Gastroesophageal sphincter (tissue), 4 donors: ENCODE measurements at regions not wholly inside any gene's neighbourhood (a gene's known extent, or its start where the extent isn't known, plus 50 kb on each side); places are given as distances from the start of the nearest gene placed in this dataset.

Source experiments
- ATAC-seq: fragments of 150-250 bp; one replicate; pipeline ENCODE4 v1.9.1; 2016; ENCODE audit warnings: mild to moderate bottlenecking, moderate library complexity
- H3K27ac ChIP-seq, 4 donors: fragments of 200-600 bp; sonication (generic) in 3 of 4; 1 replicate in 3 of 4; 2 replicates in 1 of 4; pipeline ENCODE4 v1.5.1; 2016 to 2019
- H3K27me3 ChIP-seq: fragments of 200-600 bp; sonication (generic); one replicate; pipeline ENCODE4 v1.5.1; 2019
- H3K36me3 ChIP-seq, 2 donors: fragments of 200-600 bp; sonication (generic); one replicate each; pipeline ENCODE4 v1.5.1; 2019; ENCODE audit warnings: control low read depth in 1 of 2
- H3K4me1 ChIP-seq, 3 donors: fragments of 200-600 bp; sonication (generic); 1 replicate in 2 of 3; 2 replicates in 1 of 3; pipeline ENCODE4 v1.5.1; 2016 to 2019; ENCODE audit warnings: control low read depth in 2 of 3
- H3K4me3 ChIP-seq, 2 donors: fragments of 200-600 bp; sonication (generic); one replicate each; pipeline ENCODE4 v1.5.1; 2019; ENCODE audit warnings: mild to moderate bottlenecking in 1 of 2, moderate library complexity in 1 of 2
- H3K9me3 ChIP-seq, 3 donors: fragments of 200-600 bp; sonication (generic); one replicate each; pipeline ENCODE4 v1.5.1; 2017 to 2019; ENCODE audit warnings: control low read depth in 2 of 3
- CTCF ChIP-seq, 4 experiments: fragments of 200-600 bp in 2 of 4; fragments of 450-650 bp in 2 of 4; sonication (generic) in 1 of 4; IDR thresholded peaks; one replicate each; pipeline ENCODE4 v1.5.1; 2017 to 2019; ENCODE audit warnings: antibody characterized with exemption in 4 of 4, mild to moderate bottlenecking in 2 of 4, moderate library complexity in 2 of 4
- EP300 ChIP-seq: sonication (generic); formaldehyde crosslinking; IDR thresholded peaks from one replicate; pipeline ENCODE4 v1.6.1; 2017; ENCODE audit warnings: antibody characterized with exemption, mild to moderate bottlenecking
- POLR2A ChIP-seq, 2 donors: fragments of 450-650 bp; IDR thresholded peaks; one replicate each; pipeline ENCODE4 v1.6.1; 2017; ENCODE audit warnings: antibody characterized with exemption in 2 of 2, mild to moderate bottlenecking in 2 of 2, moderate library complexity in 1 of 2
- POLR2AphosphoS5 ChIP-seq: sonication (generic); formaldehyde crosslinking; IDR thresholded peaks from one replicate; pipeline ENCODE4 v1.6.1; 2017; ENCODE audit warnings: antibody characterized with exemption
- WGBS, 2 donors: methylation state at CpG; one replicate each; pipeline ENCODE4 v1.1.5; 2018; ENCODE audit warnings: low coverage in 1 of 2; 5-methylcytosine and 5-hydroxymethylcytosine counted together

DNA sequence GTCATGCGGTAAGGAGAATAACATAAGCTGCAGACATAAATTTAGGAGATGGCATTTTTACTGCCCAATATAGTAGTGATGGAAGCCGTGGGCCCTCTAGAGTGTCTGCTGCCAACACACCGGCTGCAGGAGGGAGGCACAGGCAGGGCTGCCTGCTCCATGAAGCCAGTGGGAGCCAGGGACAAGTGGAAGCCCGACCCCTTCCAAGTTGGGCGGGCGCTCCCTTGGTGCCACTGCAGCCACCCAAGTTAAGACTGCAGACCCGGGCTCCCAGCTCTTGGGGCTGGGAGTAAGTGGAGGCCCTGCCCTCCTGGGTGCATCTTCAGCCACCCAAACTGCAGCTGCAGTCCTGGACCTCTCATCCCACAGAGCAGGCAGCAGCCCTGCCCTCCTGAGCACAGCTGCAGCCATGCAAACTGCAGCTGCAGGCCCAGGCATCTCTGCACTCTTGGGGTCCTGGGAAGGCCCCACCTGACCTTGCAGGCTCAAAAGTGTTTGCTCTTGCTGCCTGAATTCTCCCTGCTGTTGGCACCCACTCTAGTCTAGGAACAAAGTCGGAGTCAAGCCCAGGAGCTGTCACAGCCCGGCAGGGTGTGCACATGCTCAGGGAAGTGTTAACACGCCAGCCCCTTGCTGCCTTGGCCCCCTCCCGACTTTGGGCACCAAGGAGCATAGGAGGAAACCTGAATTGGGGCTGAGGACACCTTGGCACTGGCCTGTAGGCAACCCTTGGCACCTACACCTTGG is 437.2 kb upstream of the PRMT6 start:
- no peak for ATAC-seq
- H3K27ac ChIP-seq = no peak overlapping the region
- no peaks in the 10 kb centered on the region for H3K4me1 ChIP-seq
- no peak overlapping the region for H3K4me3 ChIP-seq
- WGBS, 2 donors = 40 to 81% methylated on average over 2 to 3 of the region's 11 CpGs
- no peak for TF ChIP-seq EP300
- no peak for TF ChIP-seq POLR2AphosphoS5
- TF ChIP-seq POLR2A (IDR thresholded peaks at IDR 0.05) = no peak
- no peak for TF ChIP-seq CTCF (IDR thresholded peaks at IDR 0.05)
- no peaks in the 10 kb centered on the region for H3K36me3 ChIP-seq
- H3K27me3 ChIP-seq = no peaks in the 10 kb centered on the region
- H3K9me3 ChIP-seq = no peaks in the 10 kb centered on the region

- Histone ChIP-seq H3K9me3 (no peaks in the 10 kb centered on the region), H3K4me3 (no peak overlapping the region), H3K36me3 (no peaks in the 10 kb centered on the region), H3K4me1 (no peaks in the 10 kb centered on the region), H3K27me3 (no peaks in the 10 kb centered on the region), H3K27ac (no peak overlapping the region)
- no peak for ATAC-seq
- TF ChIP-seq EP300 (no peak), POLR2A (IDR thresholded peaks at IDR 0.05) (no peak), POLR2AphosphoS5 (no peak), CTCF (IDR thresholded peaks at IDR 0.05) (no peak)
- WGBS, 2 donors = no CpG with 5 or more reads among the region's 5 CpGs
Observed at GRCh38 chr1:106619827-106620134, 436.7 kb upstream of the PRMT6 start.

DNA sequence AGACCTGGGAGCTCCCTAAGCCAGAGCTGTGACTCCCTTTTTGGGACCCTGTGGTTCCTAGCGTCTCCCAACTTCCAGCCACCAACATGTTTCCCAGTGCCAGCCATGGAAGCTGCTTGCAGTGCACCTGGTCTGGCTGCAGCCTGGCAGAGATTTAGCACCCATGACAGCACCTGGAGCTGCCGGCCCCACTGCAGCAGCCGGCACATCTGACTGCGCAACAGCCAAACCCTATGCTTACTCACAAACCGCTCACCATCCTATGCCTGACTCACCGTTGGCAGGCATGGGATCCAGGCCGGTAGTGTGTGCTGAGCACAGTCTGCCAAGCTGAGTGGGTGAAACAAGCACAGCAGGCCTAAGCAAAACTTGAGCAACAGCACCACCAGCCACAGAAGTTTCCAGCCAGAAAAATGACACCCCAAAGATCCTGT is 435.9 kb upstream of the PRMT6 start:
- H3K9me3 ChIP-seq = no peaks in the 10 kb centered on the region
- 0% methylated on average over 1 of the region's 7 CpGs; no CpG with 5 or more reads in 1 of the 2 donors for WGBS, 2 donors
- no peak overlapping the region for H3K4me3 ChIP-seq
- H3K4me1 ChIP-seq = no peaks in the 10 kb centered on the region
- peak; percentile 10 for ATAC-seq
- TF ChIP-seq EP300 = no peak
- TF ChIP-seq POLR2AphosphoS5 = no peak
- no peak for TF ChIP-seq POLR2A (IDR thresholded peaks at IDR 0.05)
- no peak overlapping the region for H3K27ac ChIP-seq
- no peaks in the 10 kb centered on the region for H3K27me3 ChIP-seq
- H3K36me3 ChIP-seq = no peaks in the 10 kb centered on the region

DNA sequence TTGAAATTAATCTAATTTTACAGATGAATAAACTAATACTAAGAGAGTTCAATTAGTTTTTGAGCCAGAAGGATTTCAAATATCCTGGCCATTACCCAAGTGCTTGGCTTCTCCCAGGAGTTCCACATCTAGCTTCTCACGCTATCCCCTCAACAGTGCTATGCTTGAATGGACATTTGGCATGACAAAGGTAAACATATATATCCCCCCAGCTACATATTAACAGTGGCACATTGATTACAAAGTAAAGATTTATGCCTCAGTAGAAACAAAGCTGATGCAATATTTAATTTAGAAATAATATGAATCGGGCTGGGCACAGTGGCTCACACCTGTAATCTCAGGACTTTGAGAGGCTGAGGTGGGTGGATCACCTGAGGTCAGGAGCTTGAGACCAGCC is 434.6 kb upstream of the PRMT6 start:
- Histone ChIP-seq H3K27me3 (no peaks in the 10 kb centered on the region), H3K36me3 (no peaks in the 10 kb centered on the region), H3K9me3 (no peaks in the 10 kb centered on the region), H3K4me1 (no peaks in the 10 kb centered on the region), H3K4me3 (no peak overlapping the region), H3K27ac (no peak overlapping the region)
- WGBS, 2 donors = 63 to 76% methylated on average over 2 of the region's 2 CpGs
- no peak for ATAC-seq
- TF ChIP-seq POLR2A (IDR thresholded peaks at IDR 0.05) (no peak), EP300 (no peak), CTCF (IDR thresholded peaks at IDR 0.05) (no peak), POLR2AphosphoS5 (no peak)

DNA sequence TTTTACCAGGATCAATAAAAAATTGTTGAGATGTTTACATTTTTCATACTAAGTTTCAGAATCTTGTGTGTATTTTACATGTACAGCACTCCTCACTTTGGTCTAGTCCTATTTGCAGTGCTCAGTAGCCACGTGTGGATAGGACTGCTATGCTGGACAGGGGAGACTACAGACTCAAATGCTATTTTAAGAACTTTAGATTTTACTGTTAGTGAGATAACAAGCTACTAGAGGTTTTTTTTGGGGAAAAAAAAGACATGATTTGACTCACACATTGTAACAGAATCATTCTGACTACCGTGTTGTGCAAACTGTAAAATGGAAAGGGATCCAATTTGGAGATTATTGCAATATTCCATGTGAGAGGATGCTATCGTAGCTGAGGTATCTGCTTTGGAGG is 418.9 kb upstream of the PRMT6 start:
- TF ChIP-seq EP300 = no peak
- no peak for TF ChIP-seq POLR2AphosphoS5
- TF ChIP-seq CTCF (IDR thresholded peaks at IDR 0.05) = no peak
- no peak for TF ChIP-seq POLR2A (IDR thresholded peaks at IDR 0.05)
- Histone ChIP-seq H3K4me1 (no peaks in the 10 kb centered on the region), H3K4me3 (no peak overlapping the region), H3K9me3 (no peaks in the 10 kb centered on the region), H3K36me3 (no peaks in the 10 kb centered on the region), H3K27me3 (no peaks in the 10 kb centered on the region), H3K27ac (no peak overlapping the region)
- no peak for ATAC-seq
- 51 to 69% methylated on average over 3 of the region's 3 CpGs for WGBS, 2 donors
